ENCODE measurements at regions not wholly inside any gene's neighbourhood (a gene's known extent, or its start where the extent isn't known, plus 50 kb on each side); places are given as distances from the start of the nearest gene placed in this dataset.

GRCh38 chr17:79341816-79342215, 267.2 kb downstream of the ENGASE start:
- no peak for DNase-seq (ENCODE audit: low spot score in 2 of 2, unreplicated experiment in 2 of 2)
- no peak for TF ChIP-seq CTCF (IDR thresholded peaks at IDR 0.05; ENCODE audit: unreplicated experiment)
- Mint-ChIP-seq H3K27me3 (ENCODE audit: low read depth) (peaks cover 50% of the 10 kb centered on the region), H3K4me1 (no peaks in the 10 kb centered on the region), H3K36me3 (no peaks in the 10 kb centered on the region), H3K9me3 (peaks cover 10% of the 10 kb centered on the region), H3K27ac (no peak overlapping the region), H3K4me3 (no peak overlapping the region)

GRCh38 chr17:79341222-79341780, 266.7 kb downstream of the ENGASE start:
- no peak for DNase-seq (ENCODE audit: low spot score in 2 of 2, unreplicated experiment in 2 of 2)
- no peak for TF ChIP-seq CTCF (IDR thresholded peaks at IDR 0.05; ENCODE audit: unreplicated experiment)

GRCh38 chr17:79340333-79341221, 266.0 kb downstream of the ENGASE start:
- H3K4me3 Mint-ChIP-seq, result no peak overlapping the region
- H3K4me1 Mint-ChIP-seq, result no peaks in the 10 kb centered on the region
- peaks cover 52% of the 10 kb centered on the region for H3K27me3 Mint-ChIP-seq (ENCODE audit: low read depth)
- TF ChIP-seq CTCF (IDR thresholded peaks at IDR 0.05; ENCODE audit: unreplicated experiment), result no peak
- no peak for DNase-seq (ENCODE audit: low spot score in 2 of 2, unreplicated experiment in 2 of 2)
- H3K36me3 Mint-ChIP-seq, result no peaks in the 10 kb centered on the region
- H3K9me3 Mint-ChIP-seq, result peaks cover 9% of the 10 kb centered on the region
- H3K27ac Mint-ChIP-seq, result no peak overlapping the region

More at GRCh38 chr17:79341222-79341780, 266.7 kb downstream of the ENGASE start:
- Mint-ChIP-seq H3K4me1 (no peaks in the 10 kb centered on the region), H3K4me3 (no peak overlapping the region), H3K27ac (no peak overlapping the region), H3K36me3 (no peaks in the 10 kb centered on the region), H3K27me3 (ENCODE audit: low read depth) (peaks cover 50% of the 10 kb centered on the region), H3K9me3 (peaks cover 10% of the 10 kb centered on the region)

GRCh38 chr17:79339321-79339720, 264.7 kb downstream of the ENGASE start:
- Mint-ChIP-seq H3K9me3 (no peaks in the 10 kb centered on the region), H3K4me3 (no peak overlapping the region), H3K4me1 (no peaks in the 10 kb centered on the region), H3K36me3 (no peaks in the 10 kb centered on the region), H3K27me3 (ENCODE audit: low read depth) (peaks cover 51% of the 10 kb centered on the region), H3K27ac (no peak overlapping the region)
- no peak for TF ChIP-seq CTCF (IDR thresholded peaks at IDR 0.05; ENCODE audit: unreplicated experiment)
- no peak for DNase-seq (ENCODE audit: low spot score in 2 of 2, unreplicated experiment in 2 of 2)

GRCh38 chr17:79338604-79339003, 264.0 kb downstream of the ENGASE start:
- DNase-seq (ENCODE audit: low spot score in 2 of 2, unreplicated experiment in 2 of 2), result no peak
- Mint-ChIP-seq H3K36me3 (no peaks in the 10 kb centered on the region), H3K4me3 (no peak overlapping the region), H3K9me3 (no peaks in the 10 kb centered on the region), H3K27ac (no peak overlapping the region), H3K27me3 (ENCODE audit: low read depth) (peaks cover 55% of the 10 kb centered on the region), H3K4me1 (no peaks in the 10 kb centered on the region)
- no peak for TF ChIP-seq CTCF (IDR thresholded peaks at IDR 0.05; ENCODE audit: unreplicated experiment)
